HUES6 (cell line): ENCODE measurements at regions not wholly inside any gene's neighbourhood (a gene's known extent, or its start where the extent isn't known, plus 50 kb on each side); places are given as distances from the start of the nearest gene placed in this dataset.
"Not testable (repeated sequence)": the region's sequence is repeated elsewhere in the genome, so short reads cannot be mapped to it uniquely, and the experiment has no call there.

Source experiments
- H3K27ac ChIP-seq: 2 replicates; pipeline ENCODE4 v1.7.0; 2013; ENCODE audit warnings: low read depth, mild to moderate bottlenecking, low read length, inconsistent platforms
- H3K27me3 ChIP-seq: 2 replicates; pipeline ENCODE4 v1.6.1; 2013; ENCODE audit warnings: low read length; ENCODE audit not compliant: control insufficient read depth, insufficient read depth
- H3K36me3 ChIP-seq: 2 replicates; pipeline ENCODE4 v1.6.1; 2013; ENCODE audit warnings: low read length; ENCODE audit not compliant: control insufficient read depth, insufficient read depth
- H3K4me1 ChIP-seq: 2 replicates; pipeline ENCODE4 v1.6.1; 2013; ENCODE audit warnings: low read length; ENCODE audit not compliant: control insufficient read depth, insufficient read depth
- H3K4me3 ChIP-seq: 2 replicates; pipeline ENCODE4 v1.5.1; 2013; ENCODE audit warnings: low read depth, low read length
- H3K9ac ChIP-seq: one replicate; pipeline ENCODE4 v1.6.1; 2013; ENCODE audit warnings: mild to moderate bottlenecking, low read length
- H3K9me3 ChIP-seq: 2 replicates; pipeline ENCODE4 v1.6.1; 2013; ENCODE audit warnings: low read depth, low read length; ENCODE audit not compliant: control insufficient read depth, insufficient read depth

DNA sequence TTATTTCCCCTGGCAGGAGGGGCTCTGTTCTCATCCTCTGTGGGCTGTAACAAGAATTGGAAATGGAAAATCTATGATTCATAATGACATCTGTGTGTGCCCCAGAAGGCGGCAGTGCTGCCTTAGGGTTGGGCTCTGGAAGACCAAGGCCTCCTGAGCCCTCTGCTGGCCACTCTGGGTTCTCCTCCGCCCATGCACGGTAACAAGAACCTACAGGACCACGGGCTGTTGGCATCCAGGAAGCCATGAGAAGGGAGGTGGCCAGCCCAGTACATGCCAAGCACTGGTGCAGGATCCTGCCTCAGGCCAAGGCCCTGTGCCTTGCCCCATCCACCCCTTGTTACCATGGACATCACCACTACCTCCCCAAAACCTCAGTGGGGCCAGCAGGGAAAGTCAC is 454.2 kb downstream of the TP53TG3F start:
- not testable (repeated sequence) for H3K9ac ChIP-seq, H3K4me3 ChIP-seq, H3K27ac ChIP-seq, H3K9me3 ChIP-seq, H3K36me3 ChIP-seq, H3K4me1 ChIP-seq, H3K27me3 ChIP-seq

DNA sequence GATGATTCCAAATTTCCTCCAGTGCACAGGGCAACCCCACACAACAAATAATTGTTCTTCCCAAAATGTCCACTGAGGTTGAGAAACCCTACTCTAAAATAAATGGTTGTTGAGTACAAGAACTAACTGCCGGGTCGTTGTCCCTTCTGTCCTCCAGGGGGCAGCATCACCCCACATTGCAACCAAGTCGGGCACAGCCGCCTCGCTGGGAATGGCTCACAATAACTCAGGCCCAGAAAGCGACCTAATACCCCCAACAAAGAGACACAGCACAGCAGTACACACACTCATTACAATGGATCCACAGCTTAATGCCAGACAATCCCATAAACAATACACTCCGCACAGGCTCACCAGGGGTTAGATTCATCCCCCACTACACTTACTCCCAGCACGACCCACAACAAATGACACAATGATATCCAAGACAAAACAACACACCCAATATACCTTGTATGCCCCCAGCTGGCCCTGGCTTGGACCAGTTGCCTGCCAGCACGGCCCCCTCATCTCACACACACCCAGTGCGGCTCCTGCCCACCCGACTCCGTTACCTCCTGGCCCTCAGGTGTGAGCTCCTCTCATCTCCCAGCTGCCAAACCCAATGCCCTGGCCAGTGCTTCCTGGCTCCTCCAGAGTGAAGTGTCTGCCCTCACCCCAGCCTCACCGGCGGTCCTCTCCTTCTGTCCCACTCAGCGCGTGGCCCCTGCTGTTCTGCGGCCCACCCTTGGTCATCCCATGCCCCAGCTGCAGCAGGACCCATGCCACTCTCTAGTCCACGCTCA is 461.5 kb downstream of the TP53TG3F start:
- H3K4me3 ChIP-seq, H3K27me3 ChIP-seq, H3K4me1 ChIP-seq, H3K9ac ChIP-seq, H3K9me3 ChIP-seq, H3K27ac ChIP-seq, H3K36me3 ChIP-seq: not testable (repeated sequence)

DNA sequence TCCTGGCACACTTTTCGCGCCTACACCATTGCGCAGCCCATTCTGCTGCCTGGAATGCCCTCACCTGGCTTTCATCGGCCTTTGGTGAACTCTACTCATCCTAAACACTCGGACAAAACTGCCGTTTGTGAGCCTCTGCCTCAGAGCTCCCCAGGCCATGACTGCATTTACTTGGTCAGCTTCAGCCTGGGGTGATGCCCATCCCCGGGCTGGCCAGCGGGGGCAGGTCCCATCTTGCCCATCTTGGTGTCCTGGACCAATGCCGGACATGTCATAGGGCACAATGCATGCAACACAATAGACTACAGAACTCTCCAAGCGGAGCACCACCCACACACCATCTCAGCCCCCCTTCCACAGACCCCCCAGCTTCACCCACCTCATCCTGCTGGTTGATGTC is 463.5 kb downstream of the TP53TG3F start:
- H3K9me3 ChIP-seq, H3K9ac ChIP-seq, H3K4me1 ChIP-seq, H3K4me3 ChIP-seq, H3K27ac ChIP-seq, H3K36me3 ChIP-seq, H3K27me3 ChIP-seq: not testable (repeated sequence)

DNA sequence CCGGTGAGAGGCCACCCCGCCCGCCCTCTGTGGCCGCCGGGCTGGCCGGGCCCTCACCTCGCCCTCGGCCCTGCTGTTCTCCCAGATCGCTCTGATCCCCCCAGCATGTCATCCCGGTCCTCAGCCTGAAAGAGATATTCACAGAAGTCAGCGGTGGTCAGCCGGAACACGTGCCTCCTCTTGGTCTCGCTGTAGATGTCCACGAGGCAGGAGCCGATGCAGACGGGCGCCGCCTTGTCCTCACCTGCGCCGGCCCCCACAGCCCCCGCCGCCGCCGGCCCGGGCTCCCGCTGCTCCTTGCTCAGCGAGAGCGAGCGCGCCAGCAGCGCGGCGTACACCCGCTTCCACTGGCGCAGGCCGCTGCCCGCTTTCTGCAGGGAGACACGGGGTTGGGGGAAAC is 468.6 kb downstream of the TP53TG3F start:
- not testable (repeated sequence) for H3K4me3 ChIP-seq, H3K9me3 ChIP-seq

DNA sequence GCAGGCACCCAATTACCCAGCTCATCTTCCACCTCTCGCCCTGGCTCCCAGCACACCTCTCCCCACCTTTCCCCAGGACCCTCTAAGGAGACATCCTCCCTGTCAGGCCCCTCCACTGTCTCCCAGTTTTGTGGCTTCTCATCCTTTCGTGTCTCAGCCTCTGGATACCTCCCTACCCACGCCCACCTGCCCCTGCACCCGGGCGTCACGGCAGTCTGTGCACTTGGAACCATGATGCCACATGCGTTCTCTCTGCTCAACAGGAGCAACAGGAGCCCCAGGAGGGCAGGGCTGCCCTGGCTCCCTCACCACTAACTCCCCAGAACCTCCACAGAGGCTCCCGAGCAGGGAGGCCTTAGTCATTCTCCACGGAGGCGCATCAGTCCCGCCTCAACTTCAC is 472.8 kb downstream of the TP53TG3F start:
- not testable (repeated sequence) for H3K9me3 ChIP-seq, H3K4me3 ChIP-seq, H3K27ac ChIP-seq, H3K4me1 ChIP-seq, H3K36me3 ChIP-seq, H3K9ac ChIP-seq, H3K27me3 ChIP-seq

More for the DNA sequence above, 468.6 kb downstream of the TP53TG3F start:
- H3K27me3 ChIP-seq, H3K27ac ChIP-seq, H3K9ac ChIP-seq, H3K4me1 ChIP-seq, H3K36me3 ChIP-seq: not testable (repeated sequence)

DNA sequence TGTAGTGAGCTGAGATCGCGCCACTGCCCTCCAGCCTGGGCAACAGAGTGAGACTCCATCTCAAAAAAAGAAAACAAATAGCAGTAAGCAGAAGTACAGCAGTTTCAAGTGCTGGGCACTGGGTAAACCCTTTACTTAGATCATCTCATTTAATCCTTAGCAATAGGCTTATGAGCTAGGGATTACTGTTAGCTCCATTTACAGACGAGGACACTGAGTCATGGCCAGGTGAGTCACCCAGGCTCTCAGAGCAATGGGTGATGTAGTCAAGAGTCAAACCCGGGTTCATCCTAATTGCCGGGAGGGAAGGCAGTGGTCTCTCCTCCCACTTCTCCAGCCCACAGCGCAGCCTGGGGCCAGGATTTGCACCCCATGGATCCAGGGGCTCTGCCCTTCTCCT is 473.6 kb downstream of the TP53TG3F start:
- not testable (repeated sequence) for H3K27ac ChIP-seq, H3K9me3 ChIP-seq, H3K27me3 ChIP-seq, H3K4me3 ChIP-seq, H3K9ac ChIP-seq, H3K36me3 ChIP-seq, H3K4me1 ChIP-seq

DNA sequence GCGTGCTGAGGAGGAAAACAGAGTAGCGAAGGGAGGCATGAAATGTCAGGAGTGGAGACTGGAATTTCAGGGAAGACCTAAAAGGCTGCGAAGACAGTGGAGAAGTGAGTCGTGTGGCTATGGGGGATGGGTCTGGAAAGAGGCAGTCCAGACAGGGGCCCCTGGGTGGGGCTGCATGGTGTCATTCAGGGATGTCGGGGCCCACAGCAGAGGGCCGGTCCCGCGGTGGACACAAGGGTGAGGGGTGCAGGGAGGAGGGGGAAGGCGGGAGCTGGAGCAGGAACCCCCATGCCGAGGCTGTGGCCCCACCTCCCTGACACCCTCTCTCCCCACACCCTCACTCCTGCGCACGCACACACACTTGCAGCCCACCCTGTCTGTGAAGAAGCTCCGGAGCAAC is 476.4 kb downstream of the TP53TG3F start:
- H3K4me3 ChIP-seq, H3K9ac ChIP-seq, H3K27me3 ChIP-seq, H3K9me3 ChIP-seq, H3K27ac ChIP-seq, H3K4me1 ChIP-seq, H3K36me3 ChIP-seq: not testable (repeated sequence)

DNA sequence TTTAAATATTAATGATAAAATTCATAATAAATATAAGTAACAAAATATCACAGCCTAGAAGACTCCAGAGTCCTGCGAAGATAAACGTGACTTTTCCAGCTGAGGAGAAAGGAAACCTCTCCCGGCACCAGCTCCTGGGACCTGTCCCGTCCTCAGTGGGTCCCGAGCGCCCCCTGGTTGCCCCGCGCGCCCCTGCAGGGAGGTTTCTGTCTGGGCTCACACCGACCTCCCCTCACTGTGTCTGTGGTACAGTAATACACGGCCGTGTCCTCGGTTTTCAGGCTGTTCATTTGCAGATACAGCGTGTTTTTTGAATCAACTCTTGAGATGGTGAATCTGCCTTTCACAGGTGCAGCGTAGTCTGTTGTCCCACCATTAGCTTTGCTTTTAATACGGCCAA is 478.7 kb downstream of the TP53TG3F start:
- not testable (repeated sequence) for H3K4me3 ChIP-seq, H3K27me3 ChIP-seq, H3K36me3 ChIP-seq, H3K27ac ChIP-seq, H3K4me1 ChIP-seq, H3K9ac ChIP-seq, H3K9me3 ChIP-seq

DNA sequence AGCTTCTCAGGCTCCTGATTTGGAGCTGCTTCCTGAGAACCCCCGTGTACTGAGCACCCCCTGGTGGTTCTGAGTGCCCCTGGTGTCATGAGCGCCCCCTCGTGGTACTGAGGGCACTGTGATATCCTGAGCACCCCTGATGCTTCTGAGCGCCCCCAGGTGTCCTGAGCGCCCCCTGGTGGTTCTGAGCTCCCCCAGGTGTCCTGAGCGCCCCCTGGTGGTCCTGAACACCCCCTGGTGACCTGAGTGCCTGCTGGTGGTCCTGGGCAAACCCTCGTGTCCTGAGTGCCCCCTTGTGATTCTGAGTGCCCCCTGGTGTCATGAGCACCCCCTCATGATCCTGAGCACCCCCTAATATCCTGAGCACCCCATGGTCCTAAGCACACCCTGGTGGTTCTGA is 502.1 kb downstream of the TP53TG3F start:
- H3K4me3 ChIP-seq, H3K9me3 ChIP-seq, H3K4me1 ChIP-seq, H3K9ac ChIP-seq, H3K36me3 ChIP-seq, H3K27ac ChIP-seq, H3K27me3 ChIP-seq: not testable (repeated sequence)

DNA sequence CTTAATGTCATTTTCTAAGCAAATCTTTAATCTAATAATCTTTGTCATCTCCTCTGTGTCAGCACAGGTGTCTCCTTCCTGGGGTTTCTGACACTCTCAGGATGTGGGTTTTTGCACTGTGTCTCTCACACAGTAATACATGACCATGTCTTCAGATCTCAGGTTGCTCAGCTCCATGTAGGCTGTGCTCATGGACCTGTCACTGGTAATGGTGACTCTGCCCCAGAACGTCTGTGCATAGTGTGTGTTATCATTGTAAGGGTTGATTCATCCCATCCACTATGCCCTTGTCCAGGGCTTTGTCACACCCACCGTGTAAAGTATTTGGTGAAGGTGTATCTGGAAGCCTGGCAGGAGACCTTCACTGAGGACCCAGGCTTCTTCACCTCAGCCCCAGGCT is 506.1 kb downstream of the TP53TG3F start:
- not testable (repeated sequence) for H3K4me1 ChIP-seq, H3K9me3 ChIP-seq

DNA sequence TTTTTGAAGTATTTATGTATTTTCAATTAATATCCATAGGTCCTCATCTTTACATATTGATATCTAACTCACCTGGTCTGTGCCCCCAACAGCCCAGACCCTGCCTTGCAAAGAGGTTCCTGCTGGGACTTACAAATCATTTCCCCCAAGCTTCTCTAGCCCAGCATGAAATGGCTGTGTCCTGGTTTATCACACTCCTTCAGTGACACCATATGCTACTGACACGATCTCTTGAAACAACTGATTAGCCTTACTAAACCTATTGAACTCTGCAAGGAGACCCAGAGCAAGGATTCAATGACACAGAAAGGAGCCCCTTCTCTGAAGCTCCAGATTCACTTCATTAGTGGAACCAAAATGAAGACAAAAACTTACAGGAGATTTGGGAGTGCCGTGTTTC is 507.4 kb downstream of the TP53TG3F start:
- H3K9me3 ChIP-seq, H3K27me3 ChIP-seq, H3K36me3 ChIP-seq, H3K4me1 ChIP-seq, H3K27ac ChIP-seq, H3K4me3 ChIP-seq, H3K9ac ChIP-seq: not testable (repeated sequence)

More for the DNA sequence above, 506.1 kb downstream of the TP53TG3F start:
- not testable (repeated sequence) for H3K27me3 ChIP-seq, H3K27ac ChIP-seq, H3K4me3 ChIP-seq, H3K9ac ChIP-seq, H3K36me3 ChIP-seq

DNA sequence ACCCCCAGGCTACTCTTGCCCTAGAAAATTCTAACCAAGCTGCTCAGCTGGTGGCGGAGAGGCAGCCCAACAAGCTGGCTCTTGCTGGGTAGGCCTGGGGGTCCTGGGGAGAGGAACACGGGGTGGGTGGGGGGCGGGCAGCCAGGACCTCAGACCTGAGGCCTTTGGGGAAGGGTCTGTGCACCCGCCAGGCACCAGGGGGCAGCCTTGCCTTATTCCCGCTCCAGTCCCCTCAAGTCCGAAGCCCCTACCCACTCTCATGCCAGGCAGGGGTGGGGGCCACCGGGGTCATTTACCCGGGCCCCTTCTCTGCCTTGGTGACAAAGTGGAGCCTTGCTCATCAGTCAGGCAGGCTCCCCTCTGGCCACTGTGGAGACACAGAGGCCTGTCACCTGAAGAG is 515.1 kb downstream of the TP53TG3F start:
- not testable (repeated sequence) for H3K9ac ChIP-seq, H3K27ac ChIP-seq, H3K9me3 ChIP-seq, H3K4me3 ChIP-seq, H3K4me1 ChIP-seq, H3K27me3 ChIP-seq, H3K36me3 ChIP-seq
